OCI-LY1 (cell line): ENCODE measurements at regions not wholly inside any gene's neighbourhood (a gene's known extent, or its start where the extent isn't known, plus 50 kb on each side); places are given as distances from the start of the nearest gene placed in this dataset.

Experiments
- CTCF ChIP-seq: fragments of 200-600 bp; sonication (generic), shearing (Covaris generic); IDR thresholded peaks from 2 replicates; pipeline ENCODE4 v1.5.1; 2017; ENCODE audit warnings: mild to moderate bottlenecking, antibody characterized with exemption, low read length, moderate library complexity, mixed read lengths
- EZH2 ChIP-seq: fragments of 200-600 bp; sonication (generic), shearing (Covaris generic); IDR thresholded peaks from 2 replicates; pipeline ENCODE4 v1.8.0; 2017; ENCODE audit warnings: borderline replicate concordance, mixed run types, mild to moderate bottlenecking, antibody characterized with exemption, low read length, moderate library complexity, mixed read lengths

GRCh38 chr4:181579486-181579885 is 663.7 kb upstream of the TENM3 start:
- TF ChIP-seq EZH2 (no peak), CTCF (no peak)
